Gastroesophageal sphincter (tissue), 3 donors: ENCODE measurements at regions not wholly inside any gene's neighbourhood (a gene's known extent, or its start where the extent isn't known, plus 50 kb on each side); places are given as distances from the start of the nearest gene placed in this dataset.

Source experiments
- CTCF ChIP-seq, 4 experiments: fragments of 200-600 bp in 2 of 4; fragments of 450-650 bp in 2 of 4; sonication (generic) in 1 of 4; IDR thresholded peaks; one replicate each; pipeline ENCODE4 v1.5.1; 2017 to 2019; ENCODE audit warnings: antibody characterized with exemption in 4 of 4, mild to moderate bottlenecking in 2 of 4, moderate library complexity in 2 of 4
- EP300 ChIP-seq: sonication (generic); formaldehyde crosslinking; IDR thresholded peaks from one replicate; pipeline ENCODE4 v1.6.1; 2017; ENCODE audit warnings: antibody characterized with exemption, mild to moderate bottlenecking
- POLR2A ChIP-seq, 2 donors: fragments of 450-650 bp; IDR thresholded peaks; one replicate each; pipeline ENCODE4 v1.6.1; 2017; ENCODE audit warnings: antibody characterized with exemption in 2 of 2, mild to moderate bottlenecking in 2 of 2, moderate library complexity in 1 of 2

- TF ChIP-seq EP300: no peak
- TF ChIP-seq CTCF (IDR thresholded peaks at IDR 0.05): no peak
- no peak for TF ChIP-seq POLR2A (IDR thresholded peaks at IDR 0.05)
These were observed 136.5 kb upstream of the UNC5B start for GRCh38 chr10:71075759-71076472.
